Keratinocyte (primary cell): ENCODE measurements at regions not wholly inside any gene's neighbourhood (a gene's known extent, or its start where the extent isn't known, plus 50 kb on each side); places are given as distances from the start of the nearest gene placed in this dataset.

ENCODE experiments used
- EZH2 ChIP-seq: IDR thresholded peaks from one replicate; pipeline ENCODE4 v1.6.1; 2012; ENCODE audit warnings: inconsistent platforms, mild to moderate bottlenecking, low read length, moderate library complexity
- TF ChIP-seq, protein P1 (sequence below), 3 experiments: IDR thresholded peaks in 1 of 3; conservative IDR thresholded peaks in 1 of 3; optimal IDR thresholded peaks in 1 of 3; 2 replicates in 2 of 3; 3 replicates in 1 of 3; pipeline versions ENCODE3 to v1.5.1; 2011; ENCODE audit warnings: low read length in 3 of 3, mild to moderate bottlenecking in 3 of 3, moderate library complexity in 2 of 3, control low read depth in 1 of 3, inconsistent platforms in 1 of 3; ENCODE audit not compliant: insufficient read depth in 2 of 3; ENCODE audit errors: extremely low read depth in 1 of 3

DNA sequence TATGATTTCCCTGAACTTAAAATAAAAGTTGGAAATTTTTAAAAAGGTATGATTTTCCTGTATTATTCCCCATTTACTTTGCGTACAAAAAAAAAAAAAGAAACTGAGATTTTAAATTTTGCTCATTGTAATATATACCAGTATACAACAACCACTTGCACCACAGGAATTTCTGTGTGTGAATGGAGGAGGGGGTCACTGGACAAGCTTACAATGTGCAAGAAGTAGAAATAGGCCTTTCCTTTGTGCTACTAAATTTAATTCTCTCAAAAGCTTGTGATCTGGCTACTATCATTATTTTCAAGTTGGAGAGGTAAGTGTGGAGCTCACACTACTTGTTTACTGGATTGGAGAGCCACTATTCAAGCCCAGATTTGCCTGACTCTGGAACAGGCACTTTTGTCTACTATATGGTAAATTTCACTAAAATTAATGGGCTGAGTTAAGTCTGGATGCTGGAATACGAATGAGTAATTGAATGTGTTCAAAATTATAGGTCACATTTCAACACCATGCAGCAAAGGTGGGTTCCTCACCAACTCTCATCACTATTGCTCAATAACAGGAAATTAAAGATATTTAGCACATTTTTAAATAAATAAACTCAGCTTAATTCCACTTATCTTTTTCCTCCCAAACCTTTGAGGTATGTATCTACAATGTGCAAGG, 148.0 kb upstream of the MBNL1 start:
- TF ChIP-seq, protein P1, sequence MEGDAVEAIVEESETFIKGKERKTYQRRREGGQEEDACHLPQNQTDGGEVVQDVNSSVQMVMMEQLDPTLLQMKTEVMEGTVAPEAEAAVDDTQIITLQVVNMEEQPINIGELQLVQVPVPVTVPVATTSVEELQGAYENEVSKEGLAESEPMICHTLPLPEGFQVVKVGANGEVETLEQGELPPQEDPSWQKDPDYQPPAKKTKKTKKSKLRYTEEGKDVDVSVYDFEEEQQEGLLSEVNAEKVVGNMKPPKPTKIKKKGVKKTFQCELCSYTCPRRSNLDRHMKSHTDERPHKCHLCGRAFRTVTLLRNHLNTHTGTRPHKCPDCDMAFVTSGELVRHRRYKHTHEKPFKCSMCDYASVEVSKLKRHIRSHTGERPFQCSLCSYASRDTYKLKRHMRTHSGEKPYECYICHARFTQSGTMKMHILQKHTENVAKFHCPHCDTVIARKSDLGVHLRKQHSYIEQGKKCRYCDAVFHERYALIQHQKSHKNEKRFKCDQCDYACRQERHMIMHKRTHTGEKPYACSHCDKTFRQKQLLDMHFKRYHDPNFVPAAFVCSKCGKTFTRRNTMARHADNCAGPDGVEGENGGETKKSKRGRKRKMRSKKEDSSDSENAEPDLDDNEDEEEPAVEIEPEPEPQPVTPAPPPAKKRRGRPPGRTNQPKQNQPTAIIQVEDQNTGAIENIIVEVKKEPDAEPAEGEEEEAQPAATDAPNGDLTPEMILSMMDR (optimal IDR thresholded peaks at IDR 0.05 in 1 of 3, IDR thresholded peaks at IDR 0.05 in 1 of 3, conservative IDR thresholded peaks at IDR 0.05 in 1 of 3; ENCODE audit: extremely low read depth in 1 of 3, insufficient read depth in 2 of 3, low read length in 3 of 3), result no peak
- no peak for TF ChIP-seq EZH2
